Peyer's patch (tissue), 4 donors: ENCODE measurements at regions not wholly inside any gene's neighbourhood (a gene's known extent, or its start where the extent isn't known, plus 50 kb on each side); places are given as distances from the start of the nearest gene placed in this dataset.

ENCODE experiments used
- POLR2A ChIP-seq, 2 donors: fragments of 450-650 bp; IDR thresholded peaks; one replicate each; pipeline ENCODE4 v1.5.1; 2017; ENCODE audit warnings: antibody characterized with exemption in 2 of 2, mild to moderate bottlenecking in 2 of 2, moderate library complexity in 2 of 2
- TF ChIP-seq, protein P1 (sequence below), 6 experiments: fragments of 450-650 bp in 4 of 6; fragments of 200-600 bp in 2 of 6; sonication (generic) in 1 of 6; IDR thresholded peaks; one replicate each; pipeline ENCODE4 v1.5.1; 2017 to 2019; ENCODE audit warnings: antibody characterized with exemption in 6 of 6, mild to moderate bottlenecking in 3 of 6, moderate library complexity in 1 of 6

DNA sequence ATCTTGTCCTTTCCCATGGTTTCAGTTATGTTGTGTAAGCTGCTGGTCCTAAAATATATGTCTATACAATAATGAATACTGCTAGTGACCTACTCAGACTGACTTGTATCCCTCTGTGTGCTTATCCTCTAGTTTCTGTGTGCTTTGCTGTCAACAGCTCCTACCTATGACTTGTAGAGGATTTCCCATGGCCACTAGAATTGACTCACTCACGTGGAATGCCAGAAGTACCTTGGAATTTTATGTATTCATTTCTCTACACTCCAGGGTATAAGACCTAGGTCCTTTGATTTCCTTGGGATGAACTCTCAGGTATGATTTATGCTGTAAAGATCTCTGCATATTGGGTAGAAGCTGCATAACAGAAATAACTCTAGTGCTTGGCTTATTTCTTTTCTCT is 279.9 kb upstream of the SLIT2 start:
- TF ChIP-seq, protein P1, sequence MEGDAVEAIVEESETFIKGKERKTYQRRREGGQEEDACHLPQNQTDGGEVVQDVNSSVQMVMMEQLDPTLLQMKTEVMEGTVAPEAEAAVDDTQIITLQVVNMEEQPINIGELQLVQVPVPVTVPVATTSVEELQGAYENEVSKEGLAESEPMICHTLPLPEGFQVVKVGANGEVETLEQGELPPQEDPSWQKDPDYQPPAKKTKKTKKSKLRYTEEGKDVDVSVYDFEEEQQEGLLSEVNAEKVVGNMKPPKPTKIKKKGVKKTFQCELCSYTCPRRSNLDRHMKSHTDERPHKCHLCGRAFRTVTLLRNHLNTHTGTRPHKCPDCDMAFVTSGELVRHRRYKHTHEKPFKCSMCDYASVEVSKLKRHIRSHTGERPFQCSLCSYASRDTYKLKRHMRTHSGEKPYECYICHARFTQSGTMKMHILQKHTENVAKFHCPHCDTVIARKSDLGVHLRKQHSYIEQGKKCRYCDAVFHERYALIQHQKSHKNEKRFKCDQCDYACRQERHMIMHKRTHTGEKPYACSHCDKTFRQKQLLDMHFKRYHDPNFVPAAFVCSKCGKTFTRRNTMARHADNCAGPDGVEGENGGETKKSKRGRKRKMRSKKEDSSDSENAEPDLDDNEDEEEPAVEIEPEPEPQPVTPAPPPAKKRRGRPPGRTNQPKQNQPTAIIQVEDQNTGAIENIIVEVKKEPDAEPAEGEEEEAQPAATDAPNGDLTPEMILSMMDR (IDR thresholded peaks at IDR 0.05) = no peak
- no peak for TF ChIP-seq POLR2A (IDR thresholded peaks at IDR 0.05)
